ENCODE measurements at regions not wholly inside any gene's neighbourhood (a gene's known extent, or its start where the extent isn't known, plus 50 kb on each side); places are given as distances from the start of the nearest gene placed in this dataset.

GRCh38 chr20:11646359-11646758 lies 271.3 kb upstream of the BTBD3 start:
- Histone ChIP-seq H3K14ac (ENCODE audit: low read length in 2 of 2) (no peak overlapping the region), H3K23ac (ENCODE audit: low read length in 2 of 2) (no peak overlapping the region), H3K4me2 (ENCODE audit: low read length, poor library complexity, severe bottlenecking) (no peak overlapping the region), H2AFZ (ENCODE audit: low read depth, low read length) (no peak overlapping the region), H2AK5ac (ENCODE audit: low read length, severe bottlenecking) (no peak overlapping the region), H3K4me3 (ENCODE audit: insufficient read depth in 1 of 2, low read depth in 1 of 2, low read length in 2 of 2) (no peak overlapping the region), H3K36me3 (ENCODE audit: control insufficient read depth in 1 of 2, insufficient read depth in 2 of 2, low read depth in 1 of 2, low read length in 2 of 2) (no peaks in the 10 kb centered on the region), H3K4ac (ENCODE audit: low read depth in 1 of 2, low read length in 2 of 2) (no peak overlapping the region), H3K9me3 (ENCODE audit: control insufficient read depth, low read length) (no peaks in the 10 kb centered on the region), H2BK12ac (ENCODE audit: low read length in 2 of 2) (no peak overlapping the region), H4K8ac (ENCODE audit: low read length) (no peak overlapping the region), H2BK5ac (ENCODE audit: low read depth, low read length, poor library complexity, severe bottlenecking) (no peak overlapping the region), H3K79me1 (replicated peaks; ENCODE audit: low read length, poor library complexity, severe bottlenecking) (no peaks in the 10 kb centered on the region), H2BK120ac (ENCODE audit: low read depth, low read length) (no peak overlapping the region), H3K18ac (ENCODE audit: low read depth in 1 of 2, low read length in 2 of 2) (no peak overlapping the region), H3K27me3 (ENCODE audit: control insufficient read depth in 1 of 2, insufficient read depth in 1 of 2, low read length in 2 of 2) (no peaks in the 10 kb centered on the region), H4K91ac (ENCODE audit: low read length) (no peak overlapping the region), H3K27ac (ENCODE audit: low read length, poor library complexity, severe bottlenecking) (no peak overlapping the region), H3K9ac (ENCODE audit: low read length) (no peak overlapping the region), H2BK15ac (ENCODE audit: low read depth, poor library complexity, severe bottlenecking) (no peak overlapping the region), H3K4me1 (ENCODE audit: control insufficient read depth, insufficient read depth, low read depth, low read length) (peaks cover 1% of the 10 kb centered on the region)
- WGBS: 76% methylated on average over 6 of the region's 6 CpGs
- no peak for DNase-seq

DNA sequence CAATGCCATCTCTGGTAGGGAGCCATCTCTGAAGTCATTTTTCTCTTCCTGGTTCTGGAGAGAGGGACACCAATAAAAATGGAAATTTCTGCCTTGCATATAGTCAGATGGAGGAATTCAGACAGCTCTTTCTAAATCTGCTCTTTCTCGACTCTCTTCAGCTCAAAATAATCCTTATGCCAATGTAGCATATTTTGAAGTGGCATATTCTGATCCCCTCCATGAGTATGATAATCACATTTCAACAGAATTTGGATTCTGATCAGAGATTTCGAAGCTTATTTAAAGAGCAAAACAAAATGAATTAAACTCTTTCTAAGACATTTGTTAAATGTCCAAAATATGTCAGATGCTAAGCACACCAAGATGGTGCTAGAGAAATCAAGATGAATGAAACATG lies 267.1 kb upstream of the BTBD3 start:
- Histone ChIP-seq H3K4ac (ENCODE audit: low read depth in 1 of 2, low read length in 2 of 2) (no peak overlapping the region), H3K9ac (ENCODE audit: low read length) (no peak overlapping the region), H3K9me3 (ENCODE audit: control insufficient read depth, low read length) (no peaks in the 10 kb centered on the region), H3K4me1 (ENCODE audit: control insufficient read depth, insufficient read depth, low read depth, low read length) (peaks cover 1% of the 10 kb centered on the region), H3K23ac (ENCODE audit: low read length in 2 of 2) (no peak overlapping the region), H2BK12ac (ENCODE audit: low read length in 2 of 2) (no peak overlapping the region), H3K14ac (ENCODE audit: low read length in 2 of 2) (no peak overlapping the region), H3K18ac (ENCODE audit: low read depth in 1 of 2, low read length in 2 of 2) (no peak overlapping the region), H2BK5ac (ENCODE audit: low read depth, low read length, poor library complexity, severe bottlenecking) (no peak overlapping the region), H3K27ac (ENCODE audit: low read length, poor library complexity, severe bottlenecking) (no peak overlapping the region), H3K4me2 (ENCODE audit: low read length, poor library complexity, severe bottlenecking) (no peak overlapping the region), H3K36me3 (ENCODE audit: control insufficient read depth in 1 of 2, insufficient read depth in 2 of 2, low read depth in 1 of 2, low read length in 2 of 2) (no peaks in the 10 kb centered on the region), H2BK120ac (ENCODE audit: low read depth, low read length) (no peak overlapping the region), H2AK5ac (ENCODE audit: low read length, severe bottlenecking) (no peak overlapping the region), H3K27me3 (ENCODE audit: control insufficient read depth in 1 of 2, insufficient read depth in 1 of 2, low read length in 2 of 2) (no peaks in the 10 kb centered on the region), H3K4me3 (ENCODE audit: insufficient read depth in 1 of 2, low read depth in 1 of 2, low read length in 2 of 2) (no peak overlapping the region), H2BK15ac (ENCODE audit: low read depth, poor library complexity, severe bottlenecking) (no peak overlapping the region), H4K8ac (ENCODE audit: low read length) (no peak overlapping the region), H4K91ac (ENCODE audit: low read length) (no peak overlapping the region), H2AFZ (ENCODE audit: low read depth, low read length) (no peak overlapping the region), H3K79me1 (replicated peaks; ENCODE audit: low read length, poor library complexity, severe bottlenecking) (no peaks in the 10 kb centered on the region)
- WGBS: no CpG with 5 or more reads among the region's 2 CpGs
- no peak for DNase-seq

- Histone ChIP-seq H3K4me1 (ENCODE audit: control insufficient read depth, insufficient read depth, low read depth, low read length) (peaks cover 1% of the 10 kb centered on the region), H4K91ac (ENCODE audit: low read length) (no peak overlapping the region), H3K4me3 (ENCODE audit: insufficient read depth in 1 of 2, low read depth in 1 of 2, low read length in 2 of 2) (no peak overlapping the region), H3K18ac (ENCODE audit: low read depth in 1 of 2, low read length in 2 of 2) (no peak overlapping the region), H2AFZ (ENCODE audit: low read depth, low read length) (no peak overlapping the region), H3K9me3 (ENCODE audit: control insufficient read depth, low read length) (no peaks in the 10 kb centered on the region), H3K79me1 (replicated peaks; ENCODE audit: low read length, poor library complexity, severe bottlenecking) (no peaks in the 10 kb centered on the region), H2BK5ac (ENCODE audit: low read depth, low read length, poor library complexity, severe bottlenecking) (no peak overlapping the region), H2BK120ac (ENCODE audit: low read depth, low read length) (no peak overlapping the region), H3K14ac (ENCODE audit: low read length in 2 of 2) (no peak overlapping the region), H2AK5ac (ENCODE audit: low read length, severe bottlenecking) (no peak overlapping the region), H4K8ac (ENCODE audit: low read length) (no peak overlapping the region), H2BK15ac (ENCODE audit: low read depth, poor library complexity, severe bottlenecking) (no peak overlapping the region), H2BK12ac (ENCODE audit: low read length in 2 of 2) (no peak overlapping the region), H3K36me3 (ENCODE audit: control insufficient read depth in 1 of 2, insufficient read depth in 2 of 2, low read depth in 1 of 2, low read length in 2 of 2) (no peaks in the 10 kb centered on the region), H3K23ac (ENCODE audit: low read length in 2 of 2) (no peak overlapping the region), H3K4me2 (ENCODE audit: low read length, poor library complexity, severe bottlenecking) (no peak overlapping the region), H3K9ac (ENCODE audit: low read length) (no peak overlapping the region), H3K27me3 (ENCODE audit: control insufficient read depth in 1 of 2, insufficient read depth in 1 of 2, low read length in 2 of 2) (no peaks in the 10 kb centered on the region), H3K27ac (ENCODE audit: low read length, poor library complexity, severe bottlenecking) (no peak overlapping the region), H3K4ac (ENCODE audit: low read depth in 1 of 2, low read length in 2 of 2) (no peak overlapping the region)
- WGBS: 88% methylated on average over 2 of the region's 2 CpGs
- DNase-seq: no peak
Measured at GRCh38 chr20:11651138-11651537, 266.6 kb upstream of the BTBD3 start.

DNA sequence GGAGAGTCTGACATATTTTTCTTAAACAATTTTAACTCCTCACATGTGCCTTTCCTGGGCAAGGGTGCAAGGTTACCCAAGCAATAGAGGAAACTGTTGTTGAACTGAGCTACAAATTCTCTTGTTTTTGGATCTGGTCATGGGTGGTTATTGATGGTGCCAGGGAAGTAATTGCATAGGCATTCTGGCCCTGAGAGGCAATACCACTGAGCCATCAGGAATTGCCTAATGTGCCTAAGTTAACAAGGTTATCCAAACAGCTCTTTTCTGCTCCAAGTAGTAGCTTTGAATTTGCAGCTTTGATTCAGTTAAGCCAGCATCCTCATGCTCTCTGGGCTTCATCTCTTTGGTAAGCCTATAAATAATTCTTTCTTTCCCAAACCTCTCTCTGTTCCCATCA lies 266.0 kb upstream of the BTBD3 start:
- Histone ChIP-seq H3K36me3 (ENCODE audit: control insufficient read depth in 1 of 2, insufficient read depth in 2 of 2, low read depth in 1 of 2, low read length in 2 of 2) (no peaks in the 10 kb centered on the region), H3K4me2 (ENCODE audit: low read length, poor library complexity, severe bottlenecking) (no peak overlapping the region), H3K18ac (ENCODE audit: low read depth in 1 of 2, low read length in 2 of 2) (no peak overlapping the region), H3K9me3 (ENCODE audit: control insufficient read depth, low read length) (no peaks in the 10 kb centered on the region), H3K4me1 (ENCODE audit: control insufficient read depth, insufficient read depth, low read depth, low read length) (peaks cover 1% of the 10 kb centered on the region), H3K4me3 (ENCODE audit: insufficient read depth in 1 of 2, low read depth in 1 of 2, low read length in 2 of 2) (no peak overlapping the region), H2AFZ (ENCODE audit: low read depth, low read length) (no peak overlapping the region), H4K91ac (ENCODE audit: low read length) (no peak overlapping the region), H3K23ac (ENCODE audit: low read length in 2 of 2) (no peak overlapping the region), H3K79me1 (replicated peaks; ENCODE audit: low read length, poor library complexity, severe bottlenecking) (no peaks in the 10 kb centered on the region), H2AK5ac (ENCODE audit: low read length, severe bottlenecking) (no peak overlapping the region), H3K27me3 (ENCODE audit: control insufficient read depth in 1 of 2, insufficient read depth in 1 of 2, low read length in 2 of 2) (no peaks in the 10 kb centered on the region), H3K9ac (ENCODE audit: low read length) (no peak overlapping the region), H2BK120ac (ENCODE audit: low read depth, low read length) (no peak overlapping the region), H2BK15ac (ENCODE audit: low read depth, poor library complexity, severe bottlenecking) (no peak overlapping the region), H2BK5ac (ENCODE audit: low read depth, low read length, poor library complexity, severe bottlenecking) (no peak overlapping the region), H3K27ac (ENCODE audit: low read length, poor library complexity, severe bottlenecking) (no peak overlapping the region), H4K8ac (ENCODE audit: low read length) (no peak overlapping the region), H2BK12ac (ENCODE audit: low read length in 2 of 2) (no peak overlapping the region), H3K4ac (ENCODE audit: low read depth in 1 of 2, low read length in 2 of 2) (no peak overlapping the region), H3K14ac (ENCODE audit: low read length in 2 of 2) (no peak overlapping the region)
- DNase-seq: no peak

Measured in mesenchymal stem cell (in vitro differentiated cells and primary cell).